NCI-H2171 (cell line): ENCODE measurements at regions not wholly inside any gene's neighbourhood (a gene's known extent, or its start where the extent isn't known, plus 50 kb on each side); places are given as distances from the start of the nearest gene placed in this dataset.

Experiments used
- DNase-seq: peaks from one replicate; lab custom pipeline; 2025; lab: John Stamatoyannopoulos, UW

DNA sequence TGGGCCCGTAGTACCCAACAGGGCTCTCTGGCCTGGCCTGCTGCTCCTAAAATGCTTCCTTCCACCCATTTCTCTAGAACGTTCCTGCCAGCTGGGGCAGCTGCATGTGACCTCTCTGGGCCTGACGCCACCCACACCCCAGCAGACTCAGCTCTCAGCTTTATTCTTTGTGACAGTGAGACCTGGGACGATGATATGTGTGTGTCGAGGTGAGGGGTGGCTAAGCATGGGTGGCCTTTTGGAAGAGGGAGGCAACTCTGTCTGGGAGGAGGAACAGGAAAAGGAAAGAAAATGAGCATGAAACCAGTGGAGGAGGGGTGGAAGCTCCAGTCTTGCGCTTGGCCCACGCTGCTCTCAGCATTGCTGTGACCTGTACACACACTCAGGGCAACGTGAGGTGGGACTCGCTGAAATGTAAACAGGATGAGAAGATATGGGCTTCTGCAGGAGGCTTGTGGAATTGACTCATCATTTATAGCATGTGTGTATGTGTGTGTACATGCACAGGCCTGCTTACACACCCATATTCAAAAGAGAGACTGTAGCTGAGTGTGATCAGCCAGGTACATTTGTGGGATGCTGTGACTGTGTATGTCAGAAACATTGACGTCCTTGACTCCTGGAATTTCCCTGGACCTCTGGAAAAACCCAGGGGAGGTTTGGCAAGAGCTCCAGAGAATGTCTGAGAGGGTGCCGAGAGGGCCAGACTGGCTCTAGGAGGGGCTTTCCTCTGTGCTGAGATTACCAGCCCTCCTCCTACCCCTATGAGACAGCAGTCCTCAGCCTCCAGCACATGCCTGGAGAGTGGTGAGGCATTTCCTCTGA, 137.9 kb downstream of the PJA1 start:
- no peak for DNase-seq

DNA sequence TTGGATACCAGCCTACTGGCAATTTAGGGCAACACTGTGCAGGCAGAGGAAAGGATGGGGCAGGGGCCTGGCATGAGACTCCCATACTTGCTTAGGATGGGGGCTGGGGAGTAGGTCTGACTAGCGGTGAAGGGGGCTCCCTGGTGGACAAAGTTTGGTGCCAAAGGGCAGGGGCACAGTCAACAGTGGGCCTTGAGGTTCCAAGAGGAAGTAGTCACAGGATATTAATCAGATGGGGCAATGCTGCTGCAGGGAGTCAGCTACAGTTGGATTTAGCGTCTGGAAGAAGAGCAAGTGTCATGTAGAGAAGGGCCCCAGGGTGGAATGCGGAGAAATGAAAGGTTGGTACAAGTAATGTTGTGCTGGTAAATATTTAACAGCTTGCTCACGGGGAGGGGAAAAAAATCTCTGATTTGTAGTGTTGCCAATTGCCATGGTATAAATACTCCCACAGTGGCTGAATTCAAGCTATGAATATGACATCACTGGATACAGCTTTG, 139.4 kb downstream of the PJA1 start:
- DNase-seq = no peak

- no peak for DNase-seq
Measured at GRCh38 chrX:69024931-69025330, 140.3 kb downstream of the PJA1 start.

GRCh38 chrX:69024161-69024736, 141.0 kb downstream of the PJA1 start:
- no peak for DNase-seq

DNA sequence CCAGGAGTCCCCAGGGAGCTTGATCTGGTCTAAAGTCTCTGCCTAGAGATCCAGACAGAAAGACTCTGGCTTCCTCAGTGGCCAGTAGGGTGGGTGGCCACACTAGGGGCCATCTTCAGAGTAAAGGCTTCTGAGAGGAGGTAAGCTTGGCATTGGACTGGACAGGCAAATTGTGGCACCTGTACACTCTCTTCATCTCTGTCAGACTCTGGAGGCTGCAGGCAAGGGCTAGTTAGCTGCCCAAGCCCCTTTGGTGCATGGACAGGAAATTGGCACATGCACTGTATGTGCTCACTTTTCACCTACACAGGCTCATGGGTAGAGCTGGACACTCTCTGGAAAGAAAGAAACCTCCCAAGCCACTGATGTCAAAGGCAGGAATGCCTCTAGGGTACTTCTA, 142.8 kb downstream of the PJA1 start:
- DNase-seq = no peak

DNA sequence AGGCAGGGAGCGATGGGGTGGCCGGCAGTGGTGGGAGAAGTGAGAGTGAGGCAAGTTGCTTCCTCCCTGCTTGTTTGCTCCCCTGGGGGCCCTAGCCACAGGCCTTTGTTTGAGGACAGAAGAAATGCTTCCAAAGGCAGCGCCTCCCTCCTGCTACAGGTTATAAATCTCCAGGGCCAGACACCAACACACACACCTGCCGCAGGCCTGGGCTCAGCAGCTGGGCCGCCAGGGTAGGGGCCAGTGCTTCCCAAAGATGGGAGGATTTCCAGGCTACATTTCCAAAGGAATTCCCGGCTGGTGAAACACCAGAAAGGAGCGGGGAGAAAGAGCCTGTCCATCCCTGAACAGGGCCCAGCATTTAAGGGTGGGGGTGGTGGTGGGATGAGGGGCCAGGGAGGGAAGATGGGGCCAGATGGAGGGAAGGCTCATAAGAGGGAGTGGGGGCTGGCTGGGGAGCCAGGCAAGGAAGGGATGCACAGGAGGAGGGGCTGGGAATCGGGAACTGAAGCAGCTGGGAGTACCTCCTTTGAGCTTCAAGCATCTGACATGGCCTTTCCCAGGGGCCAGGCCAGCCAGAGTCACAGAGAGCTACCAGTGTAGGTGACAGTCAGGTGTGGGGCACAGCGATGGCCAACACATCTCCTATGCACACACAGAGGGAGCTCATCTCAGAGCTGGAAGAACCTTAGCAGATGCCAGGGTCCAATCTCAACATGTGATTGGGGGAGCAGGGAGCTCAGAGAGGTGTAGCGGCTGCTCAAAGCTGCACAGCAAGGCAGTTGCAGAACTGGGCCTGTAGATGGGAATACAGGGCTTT, 143.9 kb downstream of the PJA1 start:
- DNase-seq = no peak

- no peak for DNase-seq
Measured at GRCh38 chrX:69020316-69020715, 144.9 kb downstream of the PJA1 start.

DNA sequence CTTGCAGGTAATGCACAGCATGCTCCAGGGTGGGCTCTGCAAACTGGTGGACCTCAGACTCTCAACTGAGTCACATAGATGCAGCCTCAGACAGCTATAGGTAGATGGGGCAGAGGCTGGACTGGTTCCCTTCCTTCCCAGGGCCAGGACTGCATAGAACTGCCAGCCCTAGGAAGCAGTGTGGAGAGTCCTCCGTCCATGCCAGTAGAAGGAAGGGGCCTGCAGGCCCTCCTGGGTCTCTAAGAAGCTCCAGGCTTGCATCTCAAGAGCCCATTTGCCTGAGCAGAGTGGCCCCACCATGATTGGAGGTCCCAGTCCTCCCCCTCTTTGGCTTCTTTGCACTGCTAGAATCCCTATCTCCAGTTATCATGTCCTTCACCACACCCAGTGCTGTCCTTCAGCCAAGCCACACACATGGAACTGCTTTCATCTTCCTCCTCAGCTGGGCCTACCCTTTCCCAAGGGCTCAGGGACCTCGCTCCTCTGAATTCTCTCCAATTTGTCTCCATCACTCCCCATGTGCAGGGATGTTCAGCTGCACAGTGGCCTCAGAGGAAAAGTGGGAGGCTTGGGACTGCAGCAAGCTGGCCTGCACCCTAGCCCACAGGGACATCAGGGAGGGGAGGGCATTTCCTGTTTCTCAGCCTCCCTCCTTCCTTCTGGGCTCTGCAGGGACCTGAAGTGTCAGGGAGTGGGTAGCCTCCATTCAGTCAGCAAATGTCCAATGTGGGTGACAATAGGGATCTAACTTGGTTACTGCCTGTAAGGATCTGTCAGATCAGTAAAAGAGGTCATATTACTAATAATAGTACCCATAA, 146.0 kb downstream of the PJA1 start:
- DNase-seq = no peak

- no peak for DNase-seq
Measured at GRCh38 chrX:69018416-69019072, 146.7 kb downstream of the PJA1 start.

DNA sequence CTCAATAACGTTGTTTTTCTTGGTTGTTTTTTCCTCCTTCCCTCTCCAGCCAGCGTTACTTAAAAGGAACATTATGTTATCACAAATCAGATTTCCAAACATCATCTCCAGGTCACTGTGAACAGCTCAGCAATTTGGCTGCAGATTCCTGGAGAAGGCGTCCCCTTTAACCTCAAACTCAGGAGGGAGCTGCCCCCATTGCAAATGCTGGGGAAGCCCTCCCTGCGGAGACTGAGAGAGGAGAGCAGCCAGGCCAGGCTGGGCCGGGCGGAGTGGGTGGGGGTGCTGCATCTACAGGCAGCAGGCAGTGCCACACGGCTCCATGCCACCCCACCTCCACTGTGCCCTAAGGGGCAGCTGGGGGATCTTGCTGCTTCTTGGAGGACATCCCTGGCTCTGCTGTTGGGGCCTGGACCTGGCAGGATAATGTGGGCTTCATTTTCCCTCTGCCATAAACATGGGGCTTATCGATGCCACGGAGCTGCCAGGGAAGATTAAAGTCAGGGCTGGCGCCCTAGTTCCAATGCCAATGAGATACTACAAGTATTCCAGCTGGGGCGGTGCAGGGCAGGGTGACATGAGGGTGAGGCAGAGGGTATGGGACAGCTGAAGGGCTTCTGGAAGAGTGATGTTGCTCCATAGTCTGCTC, 148.8 kb downstream of the PJA1 start:
- no peak for DNase-seq

DNA sequence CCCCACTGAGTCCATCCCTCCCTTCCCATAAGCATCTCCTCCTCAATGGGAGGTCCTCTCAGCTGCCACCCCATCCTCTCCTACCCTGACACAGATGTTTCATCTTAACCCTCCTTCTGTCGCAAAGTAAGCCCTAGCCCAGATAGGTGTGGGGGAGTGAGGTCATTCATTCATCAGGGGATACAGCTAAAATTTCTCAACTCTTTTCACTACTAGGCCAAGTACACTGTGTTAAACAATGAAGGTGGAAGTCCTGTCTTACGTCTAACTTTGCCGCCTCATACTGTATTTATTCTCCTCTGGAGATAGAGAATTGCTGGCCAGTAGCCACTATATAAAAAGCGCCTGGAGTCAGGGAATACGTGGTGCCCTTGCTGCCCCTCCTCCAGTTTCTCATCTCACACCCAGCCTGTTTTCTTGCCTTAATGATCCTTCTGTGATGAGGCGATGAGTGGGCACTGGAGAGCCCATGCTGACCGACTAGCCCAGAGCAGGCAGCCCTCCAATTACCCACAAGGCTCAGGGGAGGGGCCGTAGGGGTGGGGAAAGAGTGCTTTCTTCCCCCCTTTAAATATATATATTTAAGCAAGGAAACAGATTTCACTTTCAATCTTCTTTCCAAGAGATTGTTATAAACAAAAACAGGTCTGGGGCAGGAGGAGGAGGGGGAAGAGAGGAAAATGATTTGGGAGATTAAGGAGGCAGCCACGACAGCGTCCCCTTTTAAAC, 149.5 kb downstream of the PJA1 start:
- DNase-seq = no peak

DNA sequence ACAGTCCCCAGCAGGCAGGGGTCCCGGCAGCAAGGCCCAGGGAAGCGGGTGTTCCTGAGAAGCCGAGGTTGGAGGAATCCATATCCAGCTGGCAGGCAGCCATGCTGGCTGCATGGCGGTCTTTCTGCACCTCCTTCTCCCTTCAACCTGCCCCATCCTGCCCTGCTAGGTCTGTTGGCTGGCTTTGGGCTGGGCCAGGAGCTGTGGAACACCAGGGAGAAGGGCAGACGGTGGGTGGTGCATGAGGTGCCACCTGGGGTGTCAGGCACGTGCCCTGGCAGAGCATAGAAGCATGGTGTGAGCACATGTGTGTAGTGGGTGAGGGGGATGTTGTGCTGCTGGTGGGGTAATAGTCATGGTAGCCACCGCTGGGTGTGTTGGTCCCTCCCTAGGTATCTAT, 150.1 kb downstream of the PJA1 start:
- no peak for DNase-seq

GRCh38 chrX:69014200-69014599, 151.1 kb downstream of the PJA1 start:
- DNase-seq = no peak

DNA sequence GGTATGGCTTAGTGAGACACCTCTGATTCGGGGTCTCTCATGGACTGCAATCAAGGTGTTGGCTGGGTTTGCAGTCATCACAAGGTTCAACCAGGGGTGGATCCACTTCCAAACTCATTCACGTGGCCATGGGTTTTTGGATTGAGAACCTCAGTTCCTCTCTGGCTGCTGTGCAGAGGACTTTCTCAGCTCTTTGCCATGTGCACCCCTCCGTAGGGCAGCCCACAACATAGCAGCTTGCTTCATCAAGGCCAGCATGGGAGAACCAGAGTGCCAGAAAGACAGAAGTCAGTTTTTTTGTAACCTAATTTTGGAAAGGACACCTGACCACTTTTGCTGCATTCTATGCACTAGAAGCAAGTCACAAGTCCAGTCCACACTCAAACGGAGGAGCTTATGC, 154.9 kb downstream of the PJA1 start:
- DNase-seq = no peak

GRCh38 chrX:69000877-69001276, 164.4 kb downstream of the PJA1 start:
- no peak for DNase-seq

GRCh38 chrX:68999931-69000330, 165.3 kb downstream of the PJA1 start:
- no peak for DNase-seq

DNA sequence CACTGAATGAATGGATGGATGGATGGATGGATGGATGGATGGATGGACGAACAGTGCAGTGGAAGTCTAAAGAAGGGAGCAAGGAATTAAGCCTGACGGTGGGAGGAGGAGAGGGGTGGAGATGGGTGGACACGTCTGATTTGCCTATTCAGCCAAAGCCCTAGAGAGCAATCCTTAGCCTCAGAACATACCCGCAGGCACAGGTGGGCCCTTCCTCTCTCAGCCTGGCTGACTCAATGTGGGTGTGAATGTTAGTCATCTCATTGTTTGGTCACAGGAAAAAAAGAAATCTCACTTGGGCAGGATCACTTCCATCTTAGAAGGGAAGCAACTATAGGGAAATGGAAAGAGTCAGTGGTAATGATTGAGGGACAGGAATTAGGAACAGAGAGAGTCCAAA, 165.9 kb downstream of the PJA1 start:
- no peak for DNase-seq

DNA sequence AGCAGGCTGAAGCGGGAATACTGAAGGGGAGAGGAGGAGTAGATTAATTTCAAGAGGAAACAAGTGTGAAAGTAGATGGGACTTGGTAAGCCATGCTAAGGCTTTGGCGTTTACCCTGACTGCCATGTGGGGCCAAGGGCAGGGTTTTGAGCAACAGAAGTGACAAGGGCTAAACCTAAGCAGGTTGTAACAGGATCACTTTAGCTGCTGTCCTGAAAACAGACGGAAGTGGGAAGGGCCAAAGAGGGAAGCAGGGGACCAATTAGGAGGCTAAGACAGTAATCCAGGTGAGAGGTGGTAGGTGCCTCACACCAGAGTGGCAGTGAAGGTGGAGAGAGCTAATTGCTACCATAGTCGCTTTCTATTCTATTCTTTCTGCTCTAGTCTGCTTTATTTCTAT, 166.5 kb downstream of the PJA1 start:
- no peak for DNase-seq

DNA sequence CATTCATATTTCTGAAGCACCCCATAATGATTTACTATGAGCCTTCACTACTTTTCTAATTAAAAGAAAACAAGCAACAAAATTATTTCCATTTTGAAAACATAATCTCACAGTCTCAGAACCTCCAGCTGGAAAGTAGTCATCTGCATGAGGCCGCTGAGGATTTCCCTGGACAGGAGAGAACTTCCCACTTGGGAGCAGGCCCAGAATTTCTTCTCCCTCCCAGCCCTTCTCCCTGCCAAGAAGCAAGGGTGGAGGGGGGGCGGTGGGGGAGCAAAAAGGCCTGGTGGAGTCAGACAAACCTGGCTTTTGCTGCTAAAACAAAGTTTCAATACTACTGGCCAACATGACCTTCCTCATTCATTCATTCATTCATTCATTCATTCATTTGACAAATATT, 167.3 kb downstream of the PJA1 start:
- no peak for DNase-seq

GRCh38 chrX:68997511-68997910, 167.7 kb downstream of the PJA1 start:
- no peak for DNase-seq
